Activated naive CD8-positive, alpha-beta T cell (primary cell): ENCODE measurements at regions not wholly inside any gene's neighbourhood (a gene's known extent, or its start where the extent isn't known, plus 50 kb on each side); places are given as distances from the start of the nearest gene placed in this dataset.

Experiments
- H3K27ac Mint-ChIP-seq: one replicate; pipeline ENCODE4 v1.8.0; 2021; ENCODE audit warnings: mixed read lengths
- H3K27me3 Mint-ChIP-seq: one replicate; pipeline ENCODE4 v1.8.0; 2021; ENCODE audit warnings: mixed read lengths
- H3K36me3 Mint-ChIP-seq: one replicate; pipeline ENCODE4 v1.8.0; 2021; ENCODE audit warnings: mixed read lengths
- H3K4me1 Mint-ChIP-seq: one replicate; pipeline ENCODE4 v1.8.0; 2021; ENCODE audit warnings: low read depth, mixed read lengths
- H3K4me3 Mint-ChIP-seq: one replicate; pipeline ENCODE4 v1.8.0; 2021; ENCODE audit warnings: mild to moderate bottlenecking, mixed read lengths
- H3K9me3 Mint-ChIP-seq: one replicate; pipeline ENCODE4 v1.8.0; 2021; ENCODE audit warnings: low read depth, mixed read lengths

GRCh38 chr5:159439002-159439401, 108.7 kb upstream of the IL12B start:
- H3K27ac Mint-ChIP-seq: no peak overlapping the region
- H3K36me3 Mint-ChIP-seq: no peaks in the 10 kb centered on the region
- H3K27me3 Mint-ChIP-seq: no peaks in the 10 kb centered on the region
- H3K4me1 Mint-ChIP-seq: no peaks in the 10 kb centered on the region
- no peak overlapping the region for H3K4me3 Mint-ChIP-seq
- H3K9me3 Mint-ChIP-seq: no peaks in the 10 kb centered on the region

DNA sequence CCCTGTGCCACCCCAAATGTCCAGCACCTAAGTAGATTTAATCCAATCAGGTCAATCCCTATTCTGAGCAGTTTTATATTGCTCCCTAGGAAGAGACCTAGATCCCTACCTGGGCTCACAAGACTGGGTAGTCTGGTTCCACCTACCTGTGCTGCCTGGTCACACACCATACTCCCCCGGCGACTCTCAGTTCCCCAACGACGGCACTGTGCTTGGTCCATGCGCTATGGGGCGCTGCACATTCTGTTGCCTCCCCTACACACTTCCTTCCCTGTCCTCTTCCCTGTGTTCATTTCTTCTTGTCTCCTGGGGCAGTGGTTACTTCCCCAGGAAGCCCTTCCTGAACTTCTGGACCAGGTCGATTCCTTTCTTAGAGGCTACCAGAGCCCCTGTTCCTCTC, 109.9 kb upstream of the IL12B start:
- H3K27me3 Mint-ChIP-seq: no peaks in the 10 kb centered on the region
- H3K27ac Mint-ChIP-seq: no peak overlapping the region
- no peaks in the 10 kb centered on the region for H3K36me3 Mint-ChIP-seq
- H3K4me3 Mint-ChIP-seq: no peak overlapping the region
- H3K9me3 Mint-ChIP-seq: no peaks in the 10 kb centered on the region
- peaks cover 4% of the 10 kb centered on the region for H3K4me1 Mint-ChIP-seq

GRCh38 chr5:159440968-159441367, 110.7 kb upstream of the IL12B start:
- Mint-ChIP-seq H3K9me3 (no peaks in the 10 kb centered on the region), H3K4me1 (peaks cover 4% of the 10 kb centered on the region), H3K36me3 (no peaks in the 10 kb centered on the region), H3K4me3 (no peak overlapping the region), H3K27ac (no peak overlapping the region), H3K27me3 (no peaks in the 10 kb centered on the region)

GRCh38 chr5:159441441-159441840, 111.2 kb upstream of the IL12B start:
- peaks cover 4% of the 10 kb centered on the region for H3K4me1 Mint-ChIP-seq
- no peak overlapping the region for H3K27ac Mint-ChIP-seq
- no peaks in the 10 kb centered on the region for H3K36me3 Mint-ChIP-seq
- H3K4me3 Mint-ChIP-seq: no peak overlapping the region
- no peaks in the 10 kb centered on the region for H3K9me3 Mint-ChIP-seq
- H3K27me3 Mint-ChIP-seq: no peaks in the 10 kb centered on the region

- no peaks in the 10 kb centered on the region for H3K27me3 Mint-ChIP-seq
- no peaks in the 10 kb centered on the region for H3K36me3 Mint-ChIP-seq
- H3K4me3 Mint-ChIP-seq: no peak overlapping the region
These were observed 112.0 kb upstream of the IL12B start for GRCh38 chr5:159442206-159442850.

DNA sequence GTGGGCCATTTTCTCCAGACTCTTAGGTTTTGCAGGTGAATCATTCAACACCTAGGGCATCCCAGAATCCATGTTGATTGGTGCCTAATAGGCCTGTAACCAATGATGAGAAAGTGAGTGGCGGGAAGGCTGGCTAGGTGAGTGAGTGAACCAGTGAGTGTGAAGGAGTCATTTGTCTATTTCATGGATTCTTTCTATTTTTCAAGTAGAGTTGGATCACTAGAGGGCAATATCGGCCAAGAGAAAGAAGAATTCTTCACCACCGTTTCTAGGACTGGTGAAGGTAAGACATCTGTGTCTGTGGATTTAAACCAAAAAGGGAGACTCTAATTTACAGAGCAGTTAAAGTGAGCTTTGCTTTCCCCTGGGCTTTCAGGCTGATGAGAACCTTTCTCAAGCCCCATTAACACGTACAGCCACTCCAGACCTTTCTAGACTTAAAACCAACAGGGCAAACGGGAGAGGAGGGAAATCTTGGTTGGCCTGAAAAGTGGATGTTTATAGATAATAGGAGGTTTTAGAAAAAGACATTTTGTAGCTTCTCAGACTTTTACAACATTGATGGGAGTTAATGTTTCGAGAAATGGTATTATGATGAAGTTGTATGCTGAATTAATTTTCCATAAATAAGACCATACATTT, 114.3 kb upstream of the IL12B start:
- no peak overlapping the region for H3K27ac Mint-ChIP-seq
- no peak overlapping the region for H3K4me3 Mint-ChIP-seq
- no peaks in the 10 kb centered on the region for H3K36me3 Mint-ChIP-seq
- H3K4me1 Mint-ChIP-seq: peaks cover 4% of the 10 kb centered on the region
- no peaks in the 10 kb centered on the region for H3K9me3 Mint-ChIP-seq
- H3K27me3 Mint-ChIP-seq: no peaks in the 10 kb centered on the region

More at GRCh38 chr5:159442206-159442850, 112.0 kb upstream of the IL12B start:
- Mint-ChIP-seq H3K27ac (no peak overlapping the region), H3K9me3 (no peaks in the 10 kb centered on the region), H3K4me1 (peaks cover 4% of the 10 kb centered on the region)

DNA sequence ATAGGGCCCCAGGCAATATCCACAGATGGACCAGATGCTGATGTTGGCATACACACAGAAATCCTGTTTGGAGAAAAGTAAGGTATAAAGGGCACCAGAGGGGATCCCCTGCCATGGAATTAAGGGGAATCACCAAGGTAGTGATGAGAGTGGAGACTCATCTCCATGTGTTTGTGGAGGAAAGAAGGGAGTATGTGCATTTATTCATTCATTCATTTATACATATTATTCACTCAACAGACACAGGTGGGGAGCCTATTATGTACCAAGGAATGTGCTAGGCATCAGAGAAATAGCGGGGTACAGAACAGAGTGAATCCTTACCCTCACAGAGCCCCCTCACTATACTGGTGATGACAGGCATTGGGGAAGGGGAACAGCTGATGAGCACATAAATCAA, 116.8 kb upstream of the IL12B start:
- Mint-ChIP-seq H3K27me3 (peaks cover 2% of the 10 kb centered on the region), H3K9me3 (no peaks in the 10 kb centered on the region), H3K27ac (no peak overlapping the region), H3K36me3 (no peaks in the 10 kb centered on the region), H3K4me3 (no peak overlapping the region), H3K4me1 (peaks cover 12% of the 10 kb centered on the region)

- Mint-ChIP-seq H3K27me3 (peaks cover 4% of the 10 kb centered on the region), H3K4me3 (no peak overlapping the region), H3K4me1 (peaks cover 14% of the 10 kb centered on the region), H3K36me3 (no peaks in the 10 kb centered on the region), H3K9me3 (no peaks in the 10 kb centered on the region), H3K27ac (no peak overlapping the region)
These were observed 118.6 kb upstream of the IL12B start for GRCh38 chr5:159448841-159449407.

- Mint-ChIP-seq H3K27ac (no peak overlapping the region), H3K9me3 (no peaks in the 10 kb centered on the region), H3K27me3 (peaks cover 4% of the 10 kb centered on the region), H3K4me1 (peaks cover 9% of the 10 kb centered on the region), H3K4me3 (no peak overlapping the region), H3K36me3 (no peaks in the 10 kb centered on the region)
These were observed 119.6 kb upstream of the IL12B start for GRCh38 chr5:159449925-159450324.

GRCh38 chr5:159450417-159450816, 120.1 kb upstream of the IL12B start:
- H3K9me3 Mint-ChIP-seq: no peaks in the 10 kb centered on the region
- no peak overlapping the region for H3K4me3 Mint-ChIP-seq
- peaks cover 4% of the 10 kb centered on the region for H3K27me3 Mint-ChIP-seq
- no peaks in the 10 kb centered on the region for H3K36me3 Mint-ChIP-seq
- no peak overlapping the region for H3K27ac Mint-ChIP-seq
- H3K4me1 Mint-ChIP-seq: peaks cover 9% of the 10 kb centered on the region

- H3K9me3 Mint-ChIP-seq: no peaks in the 10 kb centered on the region
- peaks cover 19% of the 10 kb centered on the region for H3K4me1 Mint-ChIP-seq
- H3K4me3 Mint-ChIP-seq: no peak overlapping the region
- H3K27me3 Mint-ChIP-seq: peaks cover 4% of the 10 kb centered on the region
- no peak overlapping the region for H3K27ac Mint-ChIP-seq
- H3K36me3 Mint-ChIP-seq: no peaks in the 10 kb centered on the region
These were observed 121.1 kb upstream of the IL12B start for GRCh38 chr5:159451197-159452052.

DNA sequence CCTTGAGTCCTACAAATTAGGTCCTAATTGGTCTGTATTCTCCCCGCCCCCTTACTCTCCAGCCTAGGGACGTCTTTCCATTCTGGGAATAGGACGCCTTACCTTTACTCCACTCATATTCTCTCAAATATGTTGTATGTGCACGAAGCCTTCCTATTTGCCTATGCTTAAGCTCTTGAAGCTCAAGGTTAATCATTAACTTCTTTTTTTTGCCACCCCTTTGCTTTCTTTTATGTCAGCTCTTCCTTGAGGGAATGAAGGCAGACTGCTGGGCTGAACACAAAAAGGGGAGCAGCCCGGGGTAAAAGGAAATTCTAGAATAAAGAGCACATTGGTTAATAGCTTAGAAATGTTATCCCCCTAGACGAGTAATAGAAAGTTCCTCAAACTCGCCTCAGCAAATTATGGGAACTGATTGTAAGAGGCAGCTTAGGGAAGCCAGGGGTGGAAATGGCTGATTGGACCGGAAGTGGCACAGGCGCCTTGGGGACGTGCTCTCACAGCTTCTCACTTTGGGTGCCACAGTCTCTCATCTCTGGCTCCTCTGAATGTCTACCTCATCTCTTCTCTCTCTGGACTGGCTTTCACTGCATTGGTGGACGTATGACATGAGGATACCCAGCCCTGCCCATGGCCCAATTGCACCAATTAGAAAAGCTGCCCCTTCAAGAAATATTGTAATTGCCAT, 122.3 kb upstream of the IL12B start:
- H3K4me3 Mint-ChIP-seq: no peak overlapping the region
- peaks cover 4% of the 10 kb centered on the region for H3K27me3 Mint-ChIP-seq
- peaks cover 30% of the 10 kb centered on the region for H3K4me1 Mint-ChIP-seq
- H3K9me3 Mint-ChIP-seq: no peaks in the 10 kb centered on the region
- no peak overlapping the region for H3K27ac Mint-ChIP-seq
- H3K36me3 Mint-ChIP-seq: no peaks in the 10 kb centered on the region

DNA sequence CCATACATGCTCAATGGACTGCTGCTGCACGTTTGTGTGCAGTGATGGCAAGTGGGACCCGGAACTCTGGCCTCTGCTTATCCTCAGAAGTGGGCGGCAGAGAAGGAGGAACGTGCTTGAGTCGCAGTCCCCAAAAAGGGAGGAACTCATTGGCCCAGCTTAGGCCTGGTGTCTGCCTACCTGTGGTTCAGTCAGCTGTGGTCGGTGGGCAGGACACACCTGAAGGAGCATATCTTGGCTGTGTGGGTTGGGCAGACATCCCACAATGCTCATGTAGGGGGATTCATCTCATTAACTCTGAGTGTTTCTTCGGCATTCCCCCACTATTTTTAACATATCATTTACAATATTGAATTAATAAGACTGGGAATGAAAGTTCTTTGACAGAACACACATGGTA, 122.9 kb upstream of the IL12B start:
- Mint-ChIP-seq H3K9me3 (no peaks in the 10 kb centered on the region), H3K4me1 (peaks cover 35% of the 10 kb centered on the region), H3K27me3 (peaks cover 4% of the 10 kb centered on the region), H3K27ac (no peak overlapping the region), H3K4me3 (no peak overlapping the region), H3K36me3 (no peaks in the 10 kb centered on the region)

DNA sequence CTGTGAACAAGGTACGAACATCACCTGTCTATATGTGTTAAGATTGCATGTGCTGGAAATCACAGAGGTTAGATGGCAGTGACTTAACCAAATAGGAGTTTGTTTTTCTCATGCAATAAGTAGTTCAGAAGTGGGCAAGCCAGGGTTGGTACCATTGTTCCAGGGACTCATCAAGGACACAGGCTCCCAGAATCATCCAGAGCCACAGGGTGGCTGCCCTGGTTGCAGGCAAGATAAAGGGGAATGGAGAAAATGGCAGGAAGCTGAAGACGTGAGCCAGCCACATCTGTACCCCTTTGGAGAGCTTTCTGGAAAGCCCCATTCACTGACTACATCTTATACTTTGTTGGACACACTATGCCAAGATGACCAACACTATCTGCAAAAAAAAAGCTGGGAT, 126.0 kb upstream of the IL12B start:
- Mint-ChIP-seq H3K27ac (peak overlapping the region; percentile 16), H3K4me1 (peaks cover 52% of the 10 kb centered on the region), H3K9me3 (no peaks in the 10 kb centered on the region), H3K27me3 (peaks cover 2% of the 10 kb centered on the region), H3K36me3 (peaks cover 5% of the 10 kb centered on the region), H3K4me3 (no peak overlapping the region)
